ENCODE measurements at regions not wholly inside any gene's neighbourhood (a gene's known extent, or its start where the extent isn't known, plus 50 kb on each side); places are given as distances from the start of the nearest gene placed in this dataset.

- TF ChIP-seq GATA2 (IDR thresholded peaks at IDR 0.05; ENCODE audit: low read depth, low read length): no peak
- no peak for TF ChIP-seq GATA3 (IDR thresholded peaks at IDR 0.05; ENCODE audit: low read depth, low read length)
Observed at GRCh38 chr2:60320724-60321123, 232.7 kb downstream of the BCL11A start.

- TF ChIP-seq GATA3 (IDR thresholded peaks at IDR 0.05; ENCODE audit: low read depth, low read length) (no peak), GATA2 (IDR thresholded peaks at IDR 0.05; ENCODE audit: low read depth, low read length) (no peak)
Observed at GRCh38 chr2:60319031-60319547, 234.4 kb downstream of the BCL11A start.

GRCh38 chr2:60318544-60318943, 234.9 kb downstream of the BCL11A start:
- TF ChIP-seq GATA3 (IDR thresholded peaks at IDR 0.05; ENCODE audit: low read depth, low read length): no peak
- TF ChIP-seq GATA2 (IDR thresholded peaks at IDR 0.05; ENCODE audit: low read depth, low read length): no peak

GRCh38 chr2:60317844-60318243, 235.6 kb downstream of the BCL11A start:
- TF ChIP-seq GATA3 (IDR thresholded peaks at IDR 0.05; ENCODE audit: low read depth, low read length) (no peak), GATA2 (IDR thresholded peaks at IDR 0.05; ENCODE audit: low read depth, low read length) (no peak)

DNA sequence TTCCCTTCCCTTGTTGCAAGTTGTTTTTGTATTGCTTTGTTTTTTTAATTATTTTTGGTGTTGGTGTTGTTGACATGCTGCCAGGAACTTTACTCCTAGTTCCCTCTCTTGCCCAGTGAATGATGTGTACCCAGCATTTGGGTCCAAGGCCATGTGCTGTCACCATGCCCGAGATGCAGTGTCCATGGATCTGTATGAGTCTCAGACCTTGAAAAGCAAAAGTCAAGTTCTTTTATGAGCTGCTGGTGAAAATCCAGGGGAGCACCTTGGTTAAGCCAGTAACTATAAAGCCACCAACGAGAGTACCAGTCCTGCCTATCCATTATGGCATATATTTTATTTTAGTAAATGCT, 236.4 kb downstream of the BCL11A start:
- TF ChIP-seq GATA3 (IDR thresholded peaks at IDR 0.05; ENCODE audit: low read depth, low read length): no peak
- TF ChIP-seq GATA2 (IDR thresholded peaks at IDR 0.05; ENCODE audit: low read depth, low read length): no peak

DNA sequence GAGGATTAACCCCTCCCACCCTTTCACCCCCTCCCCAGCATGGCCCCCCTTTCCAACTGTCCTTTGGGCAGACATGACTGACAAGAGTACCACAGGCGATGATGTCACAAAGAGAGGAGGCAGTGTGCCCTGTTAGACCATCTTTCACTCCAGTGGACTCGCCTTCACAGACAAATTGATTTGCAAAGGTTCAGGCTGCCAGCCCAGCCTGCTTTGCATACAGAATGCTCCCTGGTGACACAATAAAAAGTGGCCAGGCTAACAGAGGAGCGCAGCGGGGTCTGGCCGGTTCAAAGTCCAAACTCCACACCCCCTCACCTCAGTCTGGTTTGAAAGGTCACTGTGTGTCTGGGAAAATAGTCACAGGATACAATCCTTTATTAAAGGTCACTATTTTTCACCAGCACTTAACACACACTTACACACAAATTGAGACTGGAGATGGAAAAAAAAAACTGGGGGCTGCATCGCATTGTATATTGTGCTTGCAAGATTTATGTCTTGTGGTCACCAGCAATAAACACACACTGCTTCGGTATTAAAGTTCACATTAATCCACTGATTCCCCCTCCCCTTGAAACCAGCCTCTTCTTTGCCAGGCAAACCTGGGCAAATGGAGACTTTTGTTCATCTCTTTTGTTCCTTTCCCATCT, 236.9 kb downstream of the BCL11A start:
- TF ChIP-seq GATA3 (IDR thresholded peaks at IDR 0.05; ENCODE audit: low read depth, low read length): no peak
- TF ChIP-seq GATA2 (IDR thresholded peaks at IDR 0.05; ENCODE audit: low read depth, low read length): no peak

DNA sequence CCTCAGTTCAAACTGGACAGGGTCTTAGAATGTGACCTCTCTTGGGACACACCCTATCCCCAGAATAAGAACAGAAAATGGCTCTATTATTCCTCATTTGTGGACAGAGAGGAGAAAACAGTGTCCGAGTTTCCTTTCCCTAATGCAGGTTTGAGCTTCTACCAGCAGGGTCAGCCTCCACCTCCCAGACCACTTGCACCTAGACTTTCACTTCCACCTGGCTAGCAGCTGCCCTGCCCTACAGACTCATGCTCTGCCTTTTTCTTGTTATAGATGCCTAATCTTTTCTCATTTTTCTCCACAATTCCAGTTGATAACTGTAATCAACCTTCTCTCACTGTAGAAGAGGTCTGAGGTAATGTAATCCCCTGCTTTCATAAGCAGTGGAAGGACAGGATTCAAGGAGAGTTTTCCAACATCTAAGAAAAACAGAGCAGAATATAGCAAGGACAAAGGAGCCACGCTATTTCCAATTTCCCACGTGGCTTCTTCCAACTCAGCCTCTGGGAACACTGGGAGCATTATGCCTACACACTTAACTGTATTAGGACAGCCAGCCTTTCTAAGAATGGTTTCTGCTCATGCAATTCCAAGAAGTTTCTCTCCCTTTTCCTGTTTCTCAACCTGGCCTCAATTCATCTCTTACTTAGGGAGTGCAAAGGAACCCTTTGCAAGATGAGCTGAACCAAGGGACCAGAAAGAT, 239.8 kb downstream of the BCL11A start:
- no peak for TF ChIP-seq GATA2 (IDR thresholded peaks at IDR 0.05; ENCODE audit: low read depth, low read length)
- TF ChIP-seq GATA3 (IDR thresholded peaks at IDR 0.05; ENCODE audit: low read depth, low read length): no peak

GRCh38 chr2:60312618-60313017, 240.8 kb downstream of the BCL11A start:
- TF ChIP-seq GATA3 (IDR thresholded peaks at IDR 0.05; ENCODE audit: low read depth, low read length) (no peak), GATA2 (IDR thresholded peaks at IDR 0.05; ENCODE audit: low read depth, low read length) (no peak)

GRCh38 chr2:60311524-60311923, 241.9 kb downstream of the BCL11A start:
- TF ChIP-seq GATA2 (IDR thresholded peaks at IDR 0.05; ENCODE audit: low read depth, low read length) (no peak), GATA3 (IDR thresholded peaks at IDR 0.05; ENCODE audit: low read depth, low read length) (no peak)

- TF ChIP-seq GATA3 (IDR thresholded peaks at IDR 0.05; ENCODE audit: low read depth, low read length) (no peak), GATA2 (IDR thresholded peaks at IDR 0.05; ENCODE audit: low read depth, low read length) (no peak)
Observed at GRCh38 chr2:60309941-60310660, 243.4 kb downstream of the BCL11A start.

DNA sequence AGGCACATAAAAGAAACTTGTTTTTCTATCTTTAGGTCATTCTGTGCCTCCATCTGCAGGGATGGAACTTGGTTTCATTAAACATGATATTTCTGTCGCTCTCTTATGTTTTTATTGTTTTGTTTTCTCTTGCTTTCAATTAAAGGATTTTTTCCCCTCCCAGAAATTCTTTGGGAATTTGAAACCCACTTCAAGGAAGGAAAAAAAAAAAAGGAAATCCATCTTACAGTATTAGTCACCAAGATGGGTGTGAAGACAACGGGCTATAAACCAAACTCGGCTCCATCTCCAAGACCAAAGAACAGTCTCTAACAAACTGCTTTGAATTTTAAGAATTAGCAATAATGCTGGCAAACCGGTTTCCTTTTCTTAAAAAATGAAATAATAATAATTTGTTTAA, 244.1 kb downstream of the BCL11A start:
- no peak for TF ChIP-seq GATA2 (IDR thresholded peaks at IDR 0.05; ENCODE audit: low read depth, low read length)
- TF ChIP-seq GATA3 (IDR thresholded peaks at IDR 0.05; ENCODE audit: low read depth, low read length): no peak

- TF ChIP-seq GATA3 (IDR thresholded peaks at IDR 0.05; ENCODE audit: low read depth, low read length): no peak
- no peak for TF ChIP-seq GATA2 (IDR thresholded peaks at IDR 0.05; ENCODE audit: low read depth, low read length)
Observed at GRCh38 chr2:60306267-60306861, 247.1 kb downstream of the BCL11A start.

- no peak for TF ChIP-seq GATA3 (IDR thresholded peaks at IDR 0.05; ENCODE audit: low read depth, low read length)
- TF ChIP-seq GATA2 (IDR thresholded peaks at IDR 0.05; ENCODE audit: low read depth, low read length): no peak
Observed at GRCh38 chr2:60303680-60304079, 249.8 kb downstream of the BCL11A start.
